MM.1S (cell line): ENCODE measurements at regions not wholly inside any gene's neighbourhood (a gene's known extent, or its start where the extent isn't known, plus 50 kb on each side); places are given as distances from the start of the nearest gene placed in this dataset.

Experiments
- EZH2 ChIP-seq: fragments of 300-600 bp; sonication (generic); optimal IDR thresholded peaks from 2 replicates; pipeline ENCODE3; 2017; ENCODE audit warnings: low read depth, mild to moderate bottlenecking, antibody characterized with exemption, low read length, mixed read lengths
- EZH2phosphoT487 ChIP-seq: fragments of 300-600 bp; sonication (generic); IDR thresholded peaks from 2 replicates; pipeline ENCODE4 v1.6.1; 2018; ENCODE audit warnings: antibody characterized with exemption, low read length
- TF ChIP-seq, protein P1 (sequence below): fragments of 300-600 bp; sonication (generic); IDR thresholded peaks from 2 replicates; pipeline ENCODE4 v1.5.1; 2016; ENCODE audit warnings: antibody characterized with exemption, low read length, mixed read lengths

DNA sequence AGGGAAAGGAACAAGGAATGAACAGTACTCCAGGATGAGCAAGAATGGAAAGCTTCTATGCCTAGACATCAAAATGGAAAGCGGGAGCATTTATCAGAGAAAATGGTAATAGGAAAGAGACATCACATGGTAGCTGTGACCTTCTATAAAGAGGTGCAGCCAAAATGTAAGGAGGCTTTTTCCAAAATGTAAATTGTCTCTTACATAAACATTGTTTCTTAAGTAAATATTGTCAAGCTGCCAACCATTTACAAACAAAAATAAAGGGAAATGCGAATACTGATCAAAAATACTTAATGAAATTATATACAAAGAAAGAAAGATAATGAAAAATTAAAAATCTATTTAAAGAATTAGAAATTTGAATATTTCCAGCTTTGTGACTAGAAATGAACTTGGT is 55.0 kb upstream of the RASGEF1B start:
- TF ChIP-seq, protein P1, sequence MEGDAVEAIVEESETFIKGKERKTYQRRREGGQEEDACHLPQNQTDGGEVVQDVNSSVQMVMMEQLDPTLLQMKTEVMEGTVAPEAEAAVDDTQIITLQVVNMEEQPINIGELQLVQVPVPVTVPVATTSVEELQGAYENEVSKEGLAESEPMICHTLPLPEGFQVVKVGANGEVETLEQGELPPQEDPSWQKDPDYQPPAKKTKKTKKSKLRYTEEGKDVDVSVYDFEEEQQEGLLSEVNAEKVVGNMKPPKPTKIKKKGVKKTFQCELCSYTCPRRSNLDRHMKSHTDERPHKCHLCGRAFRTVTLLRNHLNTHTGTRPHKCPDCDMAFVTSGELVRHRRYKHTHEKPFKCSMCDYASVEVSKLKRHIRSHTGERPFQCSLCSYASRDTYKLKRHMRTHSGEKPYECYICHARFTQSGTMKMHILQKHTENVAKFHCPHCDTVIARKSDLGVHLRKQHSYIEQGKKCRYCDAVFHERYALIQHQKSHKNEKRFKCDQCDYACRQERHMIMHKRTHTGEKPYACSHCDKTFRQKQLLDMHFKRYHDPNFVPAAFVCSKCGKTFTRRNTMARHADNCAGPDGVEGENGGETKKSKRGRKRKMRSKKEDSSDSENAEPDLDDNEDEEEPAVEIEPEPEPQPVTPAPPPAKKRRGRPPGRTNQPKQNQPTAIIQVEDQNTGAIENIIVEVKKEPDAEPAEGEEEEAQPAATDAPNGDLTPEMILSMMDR, result no peak
- TF ChIP-seq EZH2 (no peak), EZH2phosphoT487 (no peak)
